ENCODE measurements at regions not wholly inside any gene's neighbourhood (a gene's known extent, or its start where the extent isn't known, plus 50 kb on each side); places are given as distances from the start of the nearest gene placed in this dataset.

DNA sequence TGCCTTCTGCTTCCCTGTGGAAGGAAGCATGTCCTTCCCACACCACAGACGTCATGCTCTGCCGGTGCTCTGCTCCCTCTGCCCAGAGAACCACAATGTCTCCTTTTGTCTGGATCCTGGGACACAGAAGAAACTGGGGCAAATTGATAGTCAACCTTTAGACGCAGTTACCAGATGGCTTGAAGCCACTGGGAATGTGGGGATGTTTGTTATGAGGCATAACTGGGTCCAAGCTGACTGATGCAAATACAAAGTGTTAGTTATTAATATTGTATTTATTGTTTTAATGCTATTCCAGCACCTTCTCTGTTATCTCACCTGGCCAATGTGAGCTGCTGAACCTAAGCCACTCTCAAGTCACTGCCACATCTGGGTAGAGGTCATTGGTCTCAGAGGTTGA, 322.2 kb downstream of the SHANK2 start:
- H3K27me3 ChIP-seq = no peaks in the 10 kb centered on the region
- no peaks in the 10 kb centered on the region for H3K36me3 ChIP-seq
- no peak overlapping the region for H3K4me3 ChIP-seq
- no peaks in the 10 kb centered on the region for H3K4me1 ChIP-seq
- no peak overlapping the region for H3K27ac ChIP-seq
- no peak for DNase-seq (ENCODE audit: low spot score)
- peaks cover 0 to 7% of the 10 kb centered on the region in 2 donors for H3K9me3 ChIP-seq
- TF ChIP-seq, protein P1, sequence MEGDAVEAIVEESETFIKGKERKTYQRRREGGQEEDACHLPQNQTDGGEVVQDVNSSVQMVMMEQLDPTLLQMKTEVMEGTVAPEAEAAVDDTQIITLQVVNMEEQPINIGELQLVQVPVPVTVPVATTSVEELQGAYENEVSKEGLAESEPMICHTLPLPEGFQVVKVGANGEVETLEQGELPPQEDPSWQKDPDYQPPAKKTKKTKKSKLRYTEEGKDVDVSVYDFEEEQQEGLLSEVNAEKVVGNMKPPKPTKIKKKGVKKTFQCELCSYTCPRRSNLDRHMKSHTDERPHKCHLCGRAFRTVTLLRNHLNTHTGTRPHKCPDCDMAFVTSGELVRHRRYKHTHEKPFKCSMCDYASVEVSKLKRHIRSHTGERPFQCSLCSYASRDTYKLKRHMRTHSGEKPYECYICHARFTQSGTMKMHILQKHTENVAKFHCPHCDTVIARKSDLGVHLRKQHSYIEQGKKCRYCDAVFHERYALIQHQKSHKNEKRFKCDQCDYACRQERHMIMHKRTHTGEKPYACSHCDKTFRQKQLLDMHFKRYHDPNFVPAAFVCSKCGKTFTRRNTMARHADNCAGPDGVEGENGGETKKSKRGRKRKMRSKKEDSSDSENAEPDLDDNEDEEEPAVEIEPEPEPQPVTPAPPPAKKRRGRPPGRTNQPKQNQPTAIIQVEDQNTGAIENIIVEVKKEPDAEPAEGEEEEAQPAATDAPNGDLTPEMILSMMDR (IDR thresholded peaks at IDR 0.05) = no peak

DNA sequence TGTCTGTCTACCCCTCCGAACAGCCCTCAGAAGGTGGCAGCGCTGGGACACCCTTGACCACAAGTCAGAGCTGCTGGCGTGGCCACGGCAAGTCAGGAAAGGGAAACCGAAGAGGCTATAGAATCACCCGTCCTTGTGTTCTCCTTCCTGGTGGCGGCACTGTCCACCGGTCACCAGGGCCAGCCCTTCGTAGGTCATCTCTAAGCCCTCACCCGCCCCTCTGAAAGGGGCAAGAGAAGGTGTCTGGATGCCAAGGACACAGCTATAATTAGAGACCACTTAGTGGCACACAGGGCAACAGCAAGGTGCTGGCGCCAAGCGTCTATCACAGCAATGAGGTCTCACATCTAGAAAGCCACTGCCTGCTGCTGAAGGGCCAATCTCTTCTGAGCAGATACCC, 320.9 kb downstream of the SHANK2 start:
- Histone ChIP-seq H3K27me3 (no peaks in the 10 kb centered on the region), H3K4me1 (no peaks in the 10 kb centered on the region), H3K36me3 (no peaks in the 10 kb centered on the region), H3K27ac (no peak overlapping the region), H3K9me3 (no peaks in the 10 kb centered on the region), H3K4me3 (no peak overlapping the region)
- TF ChIP-seq, protein P1 (IDR thresholded peaks at IDR 0.05) = no peak
- no peak for DNase-seq (ENCODE audit: low spot score)

DNA sequence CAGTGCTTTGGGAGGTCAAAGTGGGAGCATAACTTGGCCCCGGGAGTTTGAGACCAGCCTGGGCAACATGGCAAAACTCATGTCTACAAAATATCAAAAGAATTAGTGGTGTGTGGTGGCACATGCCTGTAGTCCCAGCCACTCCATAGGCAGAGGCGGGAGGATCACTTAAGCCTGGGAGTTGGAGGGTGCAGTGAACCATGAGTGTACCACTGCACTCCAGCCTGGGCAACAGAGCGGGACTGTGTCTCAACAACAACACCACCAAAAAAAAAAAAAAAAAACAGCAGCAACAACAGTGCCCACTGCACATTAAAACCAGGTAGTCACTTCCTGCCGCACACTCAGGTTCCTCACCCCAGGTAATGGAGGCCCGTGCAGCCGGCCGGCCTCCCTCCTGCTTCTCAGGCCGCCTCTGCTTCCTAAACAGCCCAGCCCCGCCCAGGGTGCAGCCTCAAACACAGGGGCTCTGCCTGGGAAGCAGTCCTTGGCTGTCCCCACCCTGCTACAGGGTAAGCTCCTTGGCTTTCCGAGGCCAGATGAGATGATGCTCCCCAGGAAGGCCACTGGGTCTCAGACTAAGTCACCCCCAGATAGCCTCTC, 318.3 kb downstream of the SHANK2 start:
- H3K36me3 ChIP-seq = no peaks in the 10 kb centered on the region
- H3K9me3 ChIP-seq = no peaks in the 10 kb centered on the region
- H3K27ac ChIP-seq = no peak overlapping the region
- no peak overlapping the region for H3K4me3 ChIP-seq
- no peaks in the 10 kb centered on the region for H3K4me1 ChIP-seq
- TF ChIP-seq, protein P1 (IDR thresholded peaks at IDR 0.05) = no peak
- no peak for DNase-seq (ENCODE audit: low spot score)
- H3K27me3 ChIP-seq = no peaks in the 10 kb centered on the region

- Histone ChIP-seq H3K27me3 (no peaks in the 10 kb centered on the region), H3K36me3 (no peaks in the 10 kb centered on the region), H3K4me1 (no peaks in the 10 kb centered on the region), H3K9me3 (no peaks in the 10 kb centered on the region), H3K4me3 (no peak overlapping the region), H3K27ac (no peak overlapping the region)
- DNase-seq (ENCODE audit: low spot score) = no peak
- TF ChIP-seq, protein P1 (IDR thresholded peaks at IDR 0.05) = no peak
These were observed 317.2 kb downstream of the SHANK2 start for GRCh38 chr11:70935006-70935768.

DNA sequence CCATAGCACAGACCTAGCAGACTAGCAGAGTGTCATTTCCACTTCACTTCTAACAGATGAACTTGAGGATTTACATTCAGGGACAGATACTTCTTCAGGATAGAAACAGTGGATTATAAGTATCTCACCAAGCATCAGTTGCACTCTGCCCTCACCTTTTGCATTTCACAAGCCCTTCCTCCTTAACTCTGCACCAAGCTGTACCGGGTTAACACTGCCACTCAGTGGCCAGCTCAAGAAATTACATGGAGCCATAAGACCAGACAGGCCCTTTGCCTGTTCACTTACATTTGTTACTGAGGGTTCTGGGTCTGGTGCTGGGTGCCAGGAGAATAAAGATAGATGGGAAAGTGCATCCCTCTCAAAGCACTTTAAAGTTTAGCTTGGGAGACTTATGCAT, 309.8 kb downstream of the SHANK2 start:
- TF ChIP-seq, protein P1 (IDR thresholded peaks at IDR 0.05) = no peak
- H3K36me3 ChIP-seq = no peaks in the 10 kb centered on the region
- no peaks in the 10 kb centered on the region for H3K27me3 ChIP-seq
- H3K4me3 ChIP-seq = no peak overlapping the region
- DNase-seq (ENCODE audit: low spot score) = no peak
- H3K9me3 ChIP-seq = peaks cover 8 to 46% of the 10 kb centered on the region in 2 donors
- H3K4me1 ChIP-seq = no peaks in the 10 kb centered on the region
- H3K27ac ChIP-seq = no peak overlapping the region

All from right atrium auricular region (tissue), 2 donors.